Endothelial cell of umbilical vein (primary cell): ENCODE measurements at regions not wholly inside any gene's neighbourhood (a gene's known extent, or its start where the extent isn't known, plus 50 kb on each side); places are given as distances from the start of the nearest gene placed in this dataset.

ENCODE experiments used
- BruUV-seq: library from RNA; stranded (reverse); fragments of 400-500 nt; replicated peaks from 2 replicates; lab custom pipeline; 2021; lab: Mats Ljungman, UMichigan
- CTCF ChIA-PET: fragments of 300-600, 350-600 bp; sonication (Branson Sonifier 250); formaldehyde crosslinking; loops from one replicate; lab custom pipeline; 2021; ENCODE audit warnings: antibody characterized with exemption, inconsistent platforms; lab: Charles Lee
- POLR2A ChIA-PET: fragments of 300-600, 350-600 bp; sonication (Branson Sonifier 250); formaldehyde crosslinking; loops from one replicate; lab custom pipeline; 2021; ENCODE audit warnings: antibody characterized with exemption, inconsistent platforms; lab: Charles Lee
- DNase-seq: peaks from one replicate; pipeline ENCODE4 v3.0.0-alpha.2; 2011; ENCODE audit warnings: low read depth, low spot score
- FAIRE-seq: peaks from 2 replicates; lab custom pipeline; 2011; peaks lifted over from hg19 to GRCh38; lab: Jason Lieb, UNC
- H2AFZ ChIP-seq: 2 replicates; pipeline ENCODE4 v1.6.0; 2012; ENCODE audit warnings: low read depth, low read length, control low read depth, inconsistent platforms
- H3K27ac ChIP-seq: 2 replicates; pipeline ENCODE4 v1.5.1; 2011; ENCODE audit warnings: low read depth, mild to moderate bottlenecking, control low read depth, low read length, moderate library complexity; ENCODE audit not compliant: insufficient read depth
- H3K27me3 ChIP-seq, 2 experiments: 2 replicates each; pipeline versions ENCODE4 v1.6.0 to v1.6.1; 2011; ENCODE audit warnings: low read length in 2 of 2, mixed read lengths in 1 of 2; ENCODE audit not compliant: control insufficient read depth in 2 of 2, insufficient read depth in 2 of 2
- H3K36me3 ChIP-seq, 2 experiments: 2 replicates in 1 of 2; 3 replicates in 1 of 2; pipeline ENCODE4 v1.5.1; 2011; ENCODE audit warnings: low read length in 2 of 2, mild to moderate bottlenecking in 1 of 2, moderate library complexity in 1 of 2; ENCODE audit not compliant: control insufficient read depth in 2 of 2, insufficient read depth in 2 of 2; ENCODE audit errors: extremely low read depth in 1 of 2
- H3K4me1 ChIP-seq: 3 replicates; pipeline ENCODE4 v1.5.1; 2011; ENCODE audit warnings: mild to moderate bottlenecking, low read length; ENCODE audit not compliant: control insufficient read depth, insufficient read depth; ENCODE audit errors: extremely low read depth
- H3K4me2 ChIP-seq: 2 replicates; pipeline ENCODE4 v1.6.1; 2011; ENCODE audit warnings: low read length, control low read depth, mixed read lengths; ENCODE audit not compliant: insufficient read depth
- H3K4me3 ChIP-seq, 3 experiments: fragments of 200-600 bp in 1 of 3; sonication (generic), shearing (Covaris generic) in 1 of 3; replicated peaks in 1 of 3; 2 replicates each; pipeline ENCODE4 v1.5.1; 2011 to 2016; ENCODE audit warnings: control low read depth in 3 of 3, low read length in 3 of 3, mild to moderate bottlenecking in 2 of 3, inconsistent platforms in 1 of 3, low read depth in 1 of 3, moderate library complexity in 1 of 3; ENCODE audit not compliant: insufficient read depth in 1 of 3
- H3K79me2 ChIP-seq: 2 replicates; pipeline ENCODE4 v1.6.0; 2012; ENCODE audit warnings: low read length, inconsistent platforms; ENCODE audit not compliant: control insufficient read depth, insufficient read depth
- H3K9ac ChIP-seq: replicated peaks from 2 replicates; pipeline ENCODE3; 2011; ENCODE audit warnings: low read length, control low read depth; ENCODE audit not compliant: insufficient read depth; ENCODE audit errors: extremely low read depth
- H3K9me1 ChIP-seq: replicated peaks from 3 replicates; pipeline ENCODE4 v1.6.0; 2011; ENCODE audit warnings: mild to moderate bottlenecking, low read length; ENCODE audit not compliant: control insufficient read depth, insufficient read depth; ENCODE audit errors: extremely low read depth
- H3K9me3 ChIP-seq: replicated peaks from 2 replicates; pipeline ENCODE4 v1.5.1; 2012; ENCODE audit warnings: low read length, inconsistent platforms; ENCODE audit not compliant: control insufficient read depth, insufficient read depth
- H4K20me1 ChIP-seq: replicated peaks from 2 replicates; pipeline ENCODE3; 2011; ENCODE audit warnings: mild to moderate bottlenecking, low read length; ENCODE audit not compliant: control insufficient read depth, insufficient read depth; ENCODE audit errors: extremely low read depth
- CTCF ChIP-seq, 2 donors: IDR thresholded peaks; 1 replicate in 1 of 2; 2 replicates in 1 of 2; pipeline ENCODE4 v1.5.1; 2011; ENCODE audit warnings: low read length in 2 of 2, mild to moderate bottlenecking in 2 of 2, moderate library complexity in 2 of 2, control low read depth in 1 of 2, inconsistent platforms in 1 of 2, low read depth in 1 of 2; ENCODE audit not compliant: insufficient read depth in 1 of 2; ENCODE audit errors: extremely low read depth in 1 of 2
- EZH2 ChIP-seq: IDR thresholded peaks from 2 replicates; pipeline ENCODE4 v1.6.1; 2012; ENCODE audit warnings: borderline replicate concordance, low read depth, mild to moderate bottlenecking, moderate library complexity, low read length, inconsistent platforms; ENCODE audit not compliant: severe bottlenecking
- FOS ChIP-seq: IDR thresholded peaks from 2 replicates; pipeline ENCODE4 v1.6.1; 2011; ENCODE audit warnings: mild to moderate bottlenecking, low read length, moderate library complexity, borderline replicate concordance; ENCODE audit not compliant: insufficient read depth
- GATA2 ChIP-seq: IDR thresholded peaks from 2 replicates; pipeline ENCODE4 v1.7.0; 2011; ENCODE audit warnings: low read depth, mild to moderate bottlenecking, moderate library complexity, mixed read lengths, low read length; ENCODE audit not compliant: insufficient read length, insufficient read depth
- JUN ChIP-seq: IDR thresholded peaks from 2 replicates; pipeline ENCODE4 v1.6.1; 2011; ENCODE audit warnings: borderline replicate concordance, low read depth; ENCODE audit not compliant: insufficient read length, insufficient read depth
- MAX ChIP-seq: IDR thresholded peaks from 2 replicates; pipeline ENCODE4 v1.6.1; 2011; ENCODE audit not compliant: insufficient read depth, insufficient read length
- MYC ChIP-seq: IDR thresholded peaks from one replicate; pipeline ENCODE4 v1.6.1; 2011; ENCODE audit warnings: mild to moderate bottlenecking, low read depth, low read length
- POLR2A ChIP-seq: IDR thresholded peaks from 2 replicates; pipeline ENCODE4 v1.6.1; 2012; ENCODE audit warnings: low read depth, mild to moderate bottlenecking, control low read depth, low read length
- POLR2AphosphoS5 ChIP-seq: IDR thresholded peaks from 2 replicates; pipeline ENCODE4 v1.6.1; 2012; ENCODE audit warnings: low read depth, mild to moderate bottlenecking, control low read depth, low read length, moderate library complexity; ENCODE audit not compliant: insufficient read depth
- dilution Hi-C: fragments of 300-500 bp; cut with MboI; formaldehyde crosslinking; loops from one replicate; pipeline ENCODE4 v1.15.0; 2019; ENCODE audit warnings: low sequenced_read_pairs; ENCODE audit not compliant: extremely low pct_ligation_motif_present
- intact Hi-C: fragments of 100-400 bp; cut with micrococcal nuclease; formaldehyde crosslinking; loops from one replicate; pipeline ENCODE4 v1.10.0; 2022

- dilution Hi-C loops (no loop called here), intact Hi-C loops (loop anchor here (5.0 kb wide), 1 partner anchor 36 kb away; no protein-coding TSS in a partner anchor)
- ChIA-PET CTCF (no interaction called here), POLR2A (no interaction called here)
- Histone ChIP-seq H3K79me2 (no peaks in the 10 kb centered on the region), H2AFZ (no peak overlapping the region), H3K4me2 (no peak overlapping the region), H3K4me3 (no peak overlapping the region), H3K4me1 (no peaks in the 10 kb centered on the region), H3K9me1 (no peaks in the 10 kb centered on the region), H3K27me3 (no peaks in the 10 kb centered on the region), H3K9ac (no peak overlapping the region), H4K20me1 (no peaks in the 10 kb centered on the region), H3K36me3 (no peaks in the 10 kb centered on the region), H3K27ac (no peak overlapping the region), H3K9me3 (no peaks in the 10 kb centered on the region)
- BruUV-seq, result no TSS peak
- DNase-seq, result peak; percentile 4
- TF ChIP-seq MAX (no peak), POLR2A (no peak), FOS (no peak), JUN (no peak), MYC (no peak), CTCF (IDR thresholded peaks at IDR 0.05; ENCODE audit: extremely low read depth in 1 of 2, insufficient read depth in 1 of 2, low read depth in 1 of 2, low read length in 2 of 2) (no peak), POLR2AphosphoS5 (no peak), EZH2 (no peak), GATA2 (no peak)
- no peak for FAIRE-seq
Measured at GRCh38 chr3:44136421-44136820, 105.3 kb upstream of the TOPAZ1 start.
